Thoracic aorta (tissue), 2 donors: ENCODE measurements at regions not wholly inside any gene's neighbourhood (a gene's known extent, or its start where the extent isn't known, plus 50 kb on each side); places are given as distances from the start of the nearest gene placed in this dataset.
"Not testable (repeated sequence)": the region's sequence is repeated elsewhere in the genome, so short reads cannot be mapped to it uniquely, and the experiment has no call there.

Source experiments
- ATAC-seq: fragments of 150-250 bp; one replicate; pipeline ENCODE4 v1.8.0; 2017; ENCODE audit warnings: low read depth; ENCODE audit not compliant: insufficient number of reproducible peaks, low FRiP score
- DNase-seq: peaks from one replicate; pipeline ENCODE4 v3.0.0-alpha.2; 2020; ENCODE audit warnings: low spot score
- H3K27ac ChIP-seq, 2 donors: fragments of 200-600 bp; sonication (generic); 1 replicate in 1 of 2; 2 replicates in 1 of 2; pipeline ENCODE4 v1.5.1; 2016; ENCODE audit warnings: mild to moderate bottlenecking in 2 of 2, moderate library complexity in 2 of 2
- H3K27me3 ChIP-seq: fragments of 200-600 bp; sonication (generic); replicated peaks from 2 replicates; pipeline ENCODE4 v1.6.0; 2016; ENCODE audit warnings: mild to moderate bottlenecking; ENCODE audit not compliant: insufficient read depth
- H3K36me3 ChIP-seq: fragments of 200-600 bp; sonication (generic); one replicate; pipeline ENCODE4 v1.5.1; 2016
- H3K4me1 ChIP-seq, 2 donors: fragments of 200-600 bp; sonication (generic); 1 replicate in 1 of 2; 2 replicates in 1 of 2; pipeline versions ENCODE4 v1.5.1 to v1.6.0; 2016; ENCODE audit warnings: low read depth in 2 of 2, mild to moderate bottlenecking in 1 of 2; ENCODE audit not compliant: control insufficient read depth in 1 of 2
- H3K4me3 ChIP-seq: fragments of 200-600 bp; sonication (generic); 2 replicates; pipeline ENCODE4 v1.5.1; 2016; ENCODE audit warnings: mild to moderate bottlenecking
- H3K9me3 ChIP-seq: fragments of 200-600 bp; sonication (generic); 2 replicates; pipeline ENCODE4 v1.5.1; 2016
- TF ChIP-seq, protein P1 (sequence below): fragments of 200-600 bp; sonication (generic); IDR thresholded peaks from one replicate; pipeline ENCODE4 v1.5.1; 2019; ENCODE audit warnings: antibody characterized with exemption

DNA sequence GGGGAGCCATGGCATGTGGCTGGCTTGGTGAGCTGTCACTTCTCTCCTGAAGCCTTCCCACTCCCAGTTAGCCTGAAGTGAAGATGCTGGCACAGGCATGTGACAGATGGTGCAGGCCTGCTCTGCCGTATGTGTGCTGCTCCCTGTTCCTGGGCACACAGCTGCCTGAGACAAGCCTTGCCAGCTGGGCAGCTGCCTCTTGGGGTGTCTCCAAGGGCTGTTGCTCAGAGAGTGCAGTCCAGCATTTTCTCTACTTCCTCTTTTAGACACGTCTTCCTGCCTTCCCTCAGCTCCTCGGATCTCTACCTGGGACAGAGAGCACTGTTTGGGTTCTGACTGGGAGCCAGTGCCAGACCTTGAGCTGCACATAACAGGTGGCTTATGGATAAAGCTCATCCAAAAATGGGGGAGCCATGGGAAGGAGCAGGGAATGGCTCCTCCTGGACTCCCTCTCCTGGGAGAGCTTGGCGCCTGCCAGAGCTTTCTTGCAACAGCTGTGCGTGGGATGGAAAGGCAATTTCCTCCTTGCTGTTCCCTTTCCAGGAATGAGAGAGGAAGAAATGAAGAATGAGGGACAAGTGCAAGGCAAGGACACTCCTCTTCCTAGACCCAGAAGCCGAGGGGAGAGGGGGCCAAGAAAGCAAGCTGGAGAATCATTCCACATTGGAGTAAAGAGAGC lies 132.9 kb downstream of the MSL3 start:
- peak overlapping the region; percentile 25 for H3K4me3 ChIP-seq
- H3K36me3 ChIP-seq, result no peaks in the 10 kb centered on the region
- no peaks in the 10 kb centered on the region for H3K4me1 ChIP-seq
- H3K27me3 ChIP-seq, result no peaks in the 10 kb centered on the region
- H3K27ac ChIP-seq, result peak overlapping the region in 1 of 2 donors; percentile 30
- no peaks in the 10 kb centered on the region for H3K9me3 ChIP-seq
- DNase-seq (no peak), ATAC-seq (no peak)
- TF ChIP-seq, protein P1, sequence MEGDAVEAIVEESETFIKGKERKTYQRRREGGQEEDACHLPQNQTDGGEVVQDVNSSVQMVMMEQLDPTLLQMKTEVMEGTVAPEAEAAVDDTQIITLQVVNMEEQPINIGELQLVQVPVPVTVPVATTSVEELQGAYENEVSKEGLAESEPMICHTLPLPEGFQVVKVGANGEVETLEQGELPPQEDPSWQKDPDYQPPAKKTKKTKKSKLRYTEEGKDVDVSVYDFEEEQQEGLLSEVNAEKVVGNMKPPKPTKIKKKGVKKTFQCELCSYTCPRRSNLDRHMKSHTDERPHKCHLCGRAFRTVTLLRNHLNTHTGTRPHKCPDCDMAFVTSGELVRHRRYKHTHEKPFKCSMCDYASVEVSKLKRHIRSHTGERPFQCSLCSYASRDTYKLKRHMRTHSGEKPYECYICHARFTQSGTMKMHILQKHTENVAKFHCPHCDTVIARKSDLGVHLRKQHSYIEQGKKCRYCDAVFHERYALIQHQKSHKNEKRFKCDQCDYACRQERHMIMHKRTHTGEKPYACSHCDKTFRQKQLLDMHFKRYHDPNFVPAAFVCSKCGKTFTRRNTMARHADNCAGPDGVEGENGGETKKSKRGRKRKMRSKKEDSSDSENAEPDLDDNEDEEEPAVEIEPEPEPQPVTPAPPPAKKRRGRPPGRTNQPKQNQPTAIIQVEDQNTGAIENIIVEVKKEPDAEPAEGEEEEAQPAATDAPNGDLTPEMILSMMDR, result no peak

DNA sequence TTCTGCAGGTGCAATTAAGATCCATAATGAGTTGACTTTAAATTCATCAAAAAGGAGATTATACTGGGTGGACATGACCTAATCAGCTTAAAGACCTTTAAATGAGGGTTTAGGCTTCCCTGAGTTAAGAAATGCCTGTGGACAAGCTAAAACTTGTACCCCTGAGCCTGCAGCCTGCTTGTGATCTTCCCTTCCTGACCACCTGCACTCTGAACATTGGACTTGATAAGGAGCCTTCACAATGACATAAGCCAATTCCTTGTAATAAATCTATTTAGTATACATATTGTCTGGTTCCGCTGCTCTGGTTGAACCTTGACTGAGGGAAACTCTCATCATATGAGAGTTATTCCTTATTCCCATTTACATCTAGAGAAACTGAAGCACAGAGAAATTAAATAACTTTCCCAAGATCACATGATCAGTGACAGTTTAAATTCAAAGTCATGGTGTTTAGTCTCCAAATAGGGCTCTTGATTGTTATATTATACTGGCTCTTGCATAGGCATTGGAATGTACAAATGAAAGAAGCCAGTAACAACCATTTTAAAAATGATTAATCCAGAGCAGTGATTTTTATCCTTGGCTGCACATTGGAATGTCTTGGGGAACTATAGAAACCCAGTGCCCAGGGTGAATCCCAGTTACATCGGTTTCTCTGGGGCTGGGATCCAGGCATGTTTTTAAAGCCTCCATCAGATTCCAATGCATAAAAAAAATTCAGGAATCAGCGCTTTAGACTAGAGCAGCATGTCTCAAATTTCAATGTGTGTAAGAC lies 136.1 kb downstream of the MSL3 start:
- H3K36me3 ChIP-seq, result no peaks in the 10 kb centered on the region
- H3K27me3 ChIP-seq, result no peaks in the 10 kb centered on the region
- ATAC-seq, result no peak
- DNase-seq, result no peak
- H3K9me3 ChIP-seq, result no peaks in the 10 kb centered on the region
- peaks cover 0 to 4% of the 10 kb centered on the region in 2 donors for H3K4me1 ChIP-seq
- no peak overlapping the region for H3K27ac ChIP-seq
- TF ChIP-seq, protein P1, result no peak
- no peak overlapping the region for H3K4me3 ChIP-seq

DNA sequence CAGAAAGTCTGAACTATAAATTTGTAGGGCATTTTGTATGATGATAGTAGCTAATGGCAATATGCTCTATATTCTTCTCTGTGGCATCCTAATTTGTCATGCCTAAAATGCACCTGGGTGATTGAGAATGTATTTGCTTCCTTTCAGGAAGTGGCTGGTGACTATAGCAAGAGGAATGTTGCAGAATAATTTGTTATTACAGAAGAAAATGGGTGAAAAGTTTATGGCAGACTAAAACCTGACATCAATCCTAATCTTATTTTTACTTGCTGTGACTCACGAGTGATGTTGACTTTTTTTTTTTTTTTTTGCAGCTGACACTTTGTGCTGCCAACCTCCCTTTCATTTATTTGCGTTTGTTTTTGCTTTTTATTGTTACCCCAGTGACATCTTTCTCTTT lies 141.1 kb downstream of the MSL3 start:
- Histone ChIP-seq H3K27ac (no peak overlapping the region), H3K4me1 (peaks cover 0 to 4% of the 10 kb centered on the region in 2 donors), H3K4me3 (no peak overlapping the region), H3K27me3 (no peaks in the 10 kb centered on the region), H3K9me3 (no peaks in the 10 kb centered on the region), H3K36me3 (no peaks in the 10 kb centered on the region)
- TF ChIP-seq, protein P1, result no peak
- ATAC-seq, result no peak
- no peak for DNase-seq

DNA sequence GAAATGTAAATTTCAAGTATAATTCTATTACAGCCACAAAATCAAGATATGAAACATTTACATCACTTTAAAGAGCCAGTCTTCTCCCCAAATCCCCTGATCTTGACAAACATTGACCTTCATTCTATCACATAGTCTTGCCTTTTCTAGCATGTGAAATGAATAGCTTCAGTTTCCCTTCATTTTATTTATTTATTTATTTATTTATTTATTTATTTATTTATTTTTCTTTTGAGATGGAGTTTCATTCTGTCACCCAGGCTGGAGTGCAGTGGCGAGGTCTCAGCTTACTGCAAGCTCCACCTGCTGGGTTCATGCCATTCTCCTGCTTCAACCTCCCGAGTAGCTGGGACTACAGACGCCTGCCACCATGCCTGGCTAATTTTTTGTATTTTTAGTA lies 147.9 kb downstream of the MSL3 start:
- not testable (repeated sequence) for H3K27me3 ChIP-seq, ATAC-seq

DNA sequence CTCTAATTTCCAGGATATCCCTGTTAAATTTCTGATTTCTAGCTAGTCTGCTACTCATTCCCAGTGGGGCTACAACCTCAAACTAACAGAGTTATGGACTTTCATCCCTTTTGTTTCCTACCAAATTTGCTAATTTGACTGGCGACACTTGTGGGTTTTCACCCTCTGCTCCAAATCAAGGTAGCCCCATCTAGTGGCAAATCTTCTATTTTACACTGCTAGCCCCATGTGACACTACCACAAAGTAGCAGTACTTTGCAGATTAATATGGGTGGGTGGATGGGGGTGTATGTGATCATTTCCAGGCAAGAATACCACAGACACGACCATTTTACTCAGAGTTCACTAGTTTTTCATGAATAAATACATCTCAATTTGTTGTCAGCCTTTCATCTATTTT lies 150.3 kb downstream of the MSL3 start:
- H3K9me3 ChIP-seq, result no peaks in the 10 kb centered on the region
- no peak overlapping the region for H3K27ac ChIP-seq
- no peak for ATAC-seq
- H3K4me1 ChIP-seq, result no peaks in the 10 kb centered on the region
- H3K36me3 ChIP-seq, result no peaks in the 10 kb centered on the region
- H3K27me3 ChIP-seq, result no peaks in the 10 kb centered on the region
- DNase-seq, result no peak
- TF ChIP-seq, protein P1, result peak; percentile 18
- H3K4me3 ChIP-seq, result no peak overlapping the region

More for the DNA sequence above, 147.9 kb downstream of the MSL3 start:
- H3K9me3 ChIP-seq, H3K27ac ChIP-seq, H3K4me3 ChIP-seq, H3K4me1 ChIP-seq, DNase-seq, H3K36me3 ChIP-seq: not testable (repeated sequence)
